Kidney epithelial cell (primary cell): ENCODE measurements at regions not wholly inside any gene's neighbourhood (a gene's known extent, or its start where the extent isn't known, plus 50 kb on each side); places are given as distances from the start of the nearest gene placed in this dataset.
"Not testable (repeated sequence)": the region's sequence is repeated elsewhere in the genome, so short reads cannot be mapped to it uniquely, and the experiment has no call there.

ENCODE experiments used
- DNase-seq: peaks from one replicate; pipeline ENCODE4 v3.0.0-alpha.2; 2010; ENCODE audit warnings: low read depth
- H3K27me3 ChIP-seq: 2 replicates; pipeline ENCODE4 v1.6.0; 2011; ENCODE audit warnings: low read length; ENCODE audit not compliant: control insufficient read depth, insufficient read depth
- H3K36me3 ChIP-seq: 2 replicates; pipeline ENCODE4 v1.5.1; 2011; ENCODE audit warnings: low read length; ENCODE audit not compliant: control insufficient read depth, insufficient read depth
- H3K4me3 ChIP-seq: 2 replicates; pipeline ENCODE4 v1.5.1; 2011; ENCODE audit warnings: low read depth, mild to moderate bottlenecking, control low read depth, low read length
- CTCF ChIP-seq: IDR thresholded peaks from 2 replicates; pipeline ENCODE4 v1.5.1; 2011; ENCODE audit warnings: mild to moderate bottlenecking, moderate library complexity, low read length, control low read depth, inconsistent platforms; ENCODE audit not compliant: insufficient read depth, poor library complexity, severe bottlenecking

GRCh38 chr16:63129411-63130125 lies 1093.3 kb upstream of the CDH8 start:
- H3K4me3 ChIP-seq: no peak overlapping the region
- no peak for TF ChIP-seq CTCF
- H3K27me3 ChIP-seq: no peaks in the 10 kb centered on the region
- no peak for DNase-seq
- H3K36me3 ChIP-seq: no peaks in the 10 kb centered on the region

- DNase-seq: not testable (repeated sequence)
These were observed 1083.7 kb upstream of the CDH8 start for GRCh38 chr16:63119905-63120304.

DNA sequence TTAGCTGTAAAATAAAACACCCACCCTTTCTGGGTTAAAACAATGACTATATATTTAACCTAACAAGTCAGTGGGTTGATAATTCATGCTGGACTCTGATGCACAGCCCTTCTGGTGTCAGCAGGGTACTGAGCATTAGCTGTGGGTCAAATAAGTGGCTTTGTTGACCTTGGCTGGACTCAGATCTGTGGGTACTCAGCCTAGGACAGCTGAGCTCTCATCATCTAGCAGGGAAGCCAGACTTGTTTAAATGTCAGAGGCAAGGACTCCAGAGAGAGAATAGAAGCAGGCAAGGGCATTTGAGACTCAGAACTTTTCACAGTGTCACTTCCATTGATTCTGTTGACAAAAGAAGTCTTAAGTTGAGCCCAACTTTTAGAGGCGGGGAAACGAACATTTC lies 1063.8 kb upstream of the CDH8 start:
- no peaks in the 10 kb centered on the region for H3K27me3 ChIP-seq
- no peaks in the 10 kb centered on the region for H3K36me3 ChIP-seq
- no peak for TF ChIP-seq CTCF
- no peak for DNase-seq
- H3K4me3 ChIP-seq: no peak overlapping the region

More at GRCh38 chr16:63119905-63120304, 1083.7 kb upstream of the CDH8 start:
- not testable (repeated sequence) for H3K27me3 ChIP-seq, H3K36me3 ChIP-seq, H3K4me3 ChIP-seq

GRCh38 chr16:63096857-63097256 lies 1060.6 kb upstream of the CDH8 start:
- no peaks in the 10 kb centered on the region for H3K36me3 ChIP-seq

DNA sequence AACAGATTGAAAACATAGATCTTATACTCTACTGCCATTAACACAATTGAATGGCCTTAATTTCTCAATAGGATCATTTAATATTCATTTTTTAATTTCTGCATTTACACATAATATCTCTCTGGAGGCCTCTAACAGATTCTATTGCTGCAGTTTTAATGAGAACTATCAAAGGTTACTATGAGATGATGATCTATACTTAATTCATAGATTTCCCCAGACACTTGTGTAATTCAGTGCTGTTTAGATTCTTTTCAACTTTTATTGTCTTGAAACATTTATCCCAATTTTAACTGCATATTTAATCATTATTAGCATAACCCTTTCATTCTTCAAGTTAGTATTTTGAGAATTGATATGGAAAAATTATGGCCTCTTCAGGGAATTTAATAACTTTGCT lies 1056.5 kb upstream of the CDH8 start:
- H3K4me3 ChIP-seq: no peak overlapping the region
- no peak for TF ChIP-seq CTCF
- H3K36me3 ChIP-seq: no peaks in the 10 kb centered on the region
- no peak for DNase-seq
- H3K27me3 ChIP-seq: no peaks in the 10 kb centered on the region

More at GRCh38 chr16:63096857-63097256, 1060.6 kb upstream of the CDH8 start:
- Histone ChIP-seq H3K27me3 (no peaks in the 10 kb centered on the region), H3K4me3 (no peak overlapping the region)
- no peak for TF ChIP-seq CTCF
- no peak for DNase-seq

GRCh38 chr16:63082101-63082500 lies 1045.9 kb upstream of the CDH8 start:
- Histone ChIP-seq H3K27me3 (no peaks in the 10 kb centered on the region), H3K4me3 (no peak overlapping the region), H3K36me3 (no peaks in the 10 kb centered on the region)
- no peak for TF ChIP-seq CTCF
- no peak for DNase-seq
